ENCODE measurements at regions not wholly inside any gene's neighbourhood (a gene's known extent, or its start where the extent isn't known, plus 50 kb on each side); places are given as distances from the start of the nearest gene placed in this dataset.

GRCh38 chr9:7892975-7893374, 93.4 kb upstream of the DMAC1 start:
- DNase-seq: no peak
- peaks cover 0 to 7% (median 1%) of the 10 kb centered on the region in 5 donors for H3K36me3 Mint-ChIP-seq
- H3K4me3 ChIP-seq (ENCODE audit: low read length): no peak overlapping the region
- H3K27me3 ChIP-seq (ENCODE audit: control insufficient read depth in 2 of 2, insufficient read depth in 2 of 2, low read length in 2 of 2): no peaks in the 10 kb centered on the region
- no peak overlapping the region for H3K4me3 Mint-ChIP-seq
- no peaks in the 10 kb centered on the region for H3K4me1 Mint-ChIP-seq
- no peak overlapping the region for H3K27ac ChIP-seq (ENCODE audit: low read depth, low read length)
- H3K27ac Mint-ChIP-seq: no peak overlapping the region
- H3K36me3 ChIP-seq (ENCODE audit: control insufficient read depth in 2 of 3, insufficient read depth in 3 of 3, low read length in 3 of 3): no peaks in the 10 kb centered on the region
- ChIA-PET CTCF (no interaction called here), POLR2A (no interaction called here)
- H3K9me3 Mint-ChIP-seq: peaks cover 2 to 12% (median 7%) of the 10 kb centered on the region in 11 donors
- H3K27me3 Mint-ChIP-seq: no peaks in the 10 kb centered on the region
- intact Hi-C loops (cut with micrococcal nuclease): no loop called here
- H3K9me3 ChIP-seq (ENCODE audit: control insufficient read depth in 2 of 3, low read length in 3 of 3): no peaks in the 10 kb centered on the region
- no peaks in the 10 kb centered on the region for H3K4me1 ChIP-seq (ENCODE audit: control insufficient read depth in 2 of 2, insufficient read depth in 2 of 2, low read length in 2 of 2)
- no peak for ATAC-seq

GRCh38 chr9:7879551-7880245, 80.1 kb upstream of the DMAC1 start:
- Mint-ChIP-seq H3K4me3 (no peak overlapping the region), H3K4me1 (peaks cover 2 to 13% (median 4%) of the 10 kb centered on the region in 7 donors), H3K9me3 (peaks cover 0 to 41% (median 14%) of the 10 kb centered on the region in 11 donors), H3K27ac (peak overlapping the region in 1 of 9 donors; percentile 36), H3K36me3 (peaks cover 0 to 25% (median 5%) of the 10 kb centered on the region in 5 donors), H3K27me3 (no peaks in the 10 kb centered on the region)
- Histone ChIP-seq H3K36me3 (ENCODE audit: control insufficient read depth in 2 of 3, insufficient read depth in 3 of 3, low read length in 3 of 3) (no peaks in the 10 kb centered on the region), H3K27me3 (ENCODE audit: control insufficient read depth in 2 of 2, insufficient read depth in 2 of 2, low read length in 2 of 2) (no peaks in the 10 kb centered on the region), H3K4me1 (ENCODE audit: control insufficient read depth in 2 of 2, insufficient read depth in 2 of 2, low read length in 2 of 2) (no peaks in the 10 kb centered on the region), H3K4me3 (ENCODE audit: low read length) (no peak overlapping the region), H3K9me3 (ENCODE audit: control insufficient read depth in 2 of 3, low read length in 3 of 3) (peaks cover 0 to 8% (median 0%) of the 10 kb centered on the region in 3 experiments), H3K27ac (ENCODE audit: low read depth, low read length) (no peak overlapping the region)
- DNase-seq (peak in 1 of 9 donors; percentile 32), ATAC-seq (peak; percentile 51)
- intact Hi-C loops (cut with micrococcal nuclease): loop anchor here (2.0 to 5.0 kb wide), 2 partner anchors 38 to 97 kb away; no protein-coding TSS in a partner anchor
- ChIA-PET POLR2A (no interaction called here), CTCF (no interaction called here)

GRCh38 chr9:7871977-7872730, 72.6 kb upstream of the DMAC1 start:
- Histone ChIP-seq H3K4me3 (ENCODE audit: low read length) (no peak overlapping the region), H3K9me3 (ENCODE audit: control insufficient read depth in 2 of 3, low read length in 3 of 3) (peaks cover 0 to 7% (median 0%) of the 10 kb centered on the region in 3 experiments), H3K4me1 (ENCODE audit: control insufficient read depth in 2 of 2, insufficient read depth in 2 of 2, low read length in 2 of 2) (no peaks in the 10 kb centered on the region), H3K36me3 (ENCODE audit: control insufficient read depth in 2 of 3, insufficient read depth in 3 of 3, low read length in 3 of 3) (no peaks in the 10 kb centered on the region), H3K27me3 (ENCODE audit: control insufficient read depth in 2 of 2, insufficient read depth in 2 of 2, low read length in 2 of 2) (no peaks in the 10 kb centered on the region), H3K27ac (ENCODE audit: low read depth, low read length) (no peak overlapping the region)
- POLR2A ChIA-PET: no interaction called here
- no peaks in the 10 kb centered on the region for H3K27me3 Mint-ChIP-seq
- ATAC-seq: no peak
- DNase-seq: no peak
- peak overlapping the region in 2 of 9 donors; percentile 21 to 43 for H3K27ac Mint-ChIP-seq
- intact Hi-C loops (cut with micrococcal nuclease): no loop called here
- H3K36me3 Mint-ChIP-seq: peaks cover 0 to 4% (median 0%) of the 10 kb centered on the region in 5 donors
- H3K4me3 Mint-ChIP-seq: no peak overlapping the region
- peaks cover 0 to 15% (median 7%) of the 10 kb centered on the region in 11 donors for H3K9me3 Mint-ChIP-seq
- peaks cover 0 to 12% (median 0%) of the 10 kb centered on the region in 7 donors for H3K4me1 Mint-ChIP-seq
- CTCF ChIA-PET: no interaction called here

- Histone ChIP-seq H3K9me3 (ENCODE audit: control insufficient read depth in 2 of 3, low read length in 3 of 3) (no peaks in the 10 kb centered on the region), H3K36me3 (ENCODE audit: control insufficient read depth in 2 of 3, insufficient read depth in 3 of 3, low read length in 3 of 3) (no peaks in the 10 kb centered on the region), H3K27me3 (ENCODE audit: control insufficient read depth in 2 of 2, insufficient read depth in 2 of 2, low read length in 2 of 2) (no peaks in the 10 kb centered on the region), H3K4me1 (ENCODE audit: control insufficient read depth in 2 of 2, insufficient read depth in 2 of 2, low read length in 2 of 2) (no peaks in the 10 kb centered on the region), H3K4me3 (ENCODE audit: low read length) (no peak overlapping the region), H3K27ac (ENCODE audit: low read depth, low read length) (no peak overlapping the region)
- DNase-seq: no peak
- H3K4me3 Mint-ChIP-seq: no peak overlapping the region
- intact Hi-C loops (cut with micrococcal nuclease): no loop called here
- no peak overlapping the region for H3K27ac Mint-ChIP-seq
- H3K36me3 Mint-ChIP-seq: peaks cover 0 to 4% (median 0%) of the 10 kb centered on the region in 5 donors
- CTCF ChIA-PET: interaction anchor here (0.5 to 0.6 kb wide), 2 partner anchors 73 to 170 kb away, joined by 3 read pairs; no protein-coding TSS in a partner anchor
- H3K9me3 Mint-ChIP-seq: peaks cover 0 to 9% (median 1%) of the 10 kb centered on the region in 11 donors
- no peaks in the 10 kb centered on the region for H3K27me3 Mint-ChIP-seq
- peaks cover 0 to 12% (median 0%) of the 10 kb centered on the region in 7 donors for H3K4me1 Mint-ChIP-seq
- no peak for ATAC-seq
- POLR2A ChIA-PET: no interaction called here
These were observed 69.8 kb upstream of the DMAC1 start for GRCh38 chr9:7869340-7869739.

GRCh38 chr9:7862170-7862569, 62.6 kb upstream of the DMAC1 start:
- Mint-ChIP-seq H3K4me1 (peaks cover 0 to 6% (median 0%) of the 10 kb centered on the region in 7 donors), H3K4me3 (no peak overlapping the region), H3K36me3 (no peaks in the 10 kb centered on the region), H3K9me3 (peaks cover 0 to 9% (median 0%) of the 10 kb centered on the region in 11 donors), H3K27ac (peak overlapping the region in 1 of 9 donors; percentile 30), H3K27me3 (peaks cover 0 to 5% (median 0%) of the 10 kb centered on the region in 5 donors)
- ChIA-PET POLR2A (no interaction called here), CTCF (no interaction called here)
- H3K4me1 ChIP-seq (ENCODE audit: control insufficient read depth in 2 of 2, insufficient read depth in 2 of 2, low read length in 2 of 2): no peaks in the 10 kb centered on the region
- no peaks in the 10 kb centered on the region for H3K27me3 ChIP-seq (ENCODE audit: control insufficient read depth in 2 of 2, insufficient read depth in 2 of 2, low read length in 2 of 2)
- H3K27ac ChIP-seq (ENCODE audit: low read depth, low read length): no peak overlapping the region
- no peak for ATAC-seq
- H3K9me3 ChIP-seq (ENCODE audit: control insufficient read depth in 2 of 3, low read length in 3 of 3): no peaks in the 10 kb centered on the region
- DNase-seq: no peak
- intact Hi-C loops (cut with micrococcal nuclease): no loop called here
- H3K4me3 ChIP-seq (ENCODE audit: low read length): no peak overlapping the region
- no peaks in the 10 kb centered on the region for H3K36me3 ChIP-seq (ENCODE audit: control insufficient read depth in 2 of 3, insufficient read depth in 3 of 3, low read length in 3 of 3)

GRCh38 chr9:7861086-7861485, 61.5 kb upstream of the DMAC1 start:
- ChIA-PET POLR2A (no interaction called here), CTCF (no interaction called here)
- Histone ChIP-seq H3K27ac (ENCODE audit: low read depth, low read length) (no peak overlapping the region), H3K4me1 (ENCODE audit: control insufficient read depth in 2 of 2, insufficient read depth in 2 of 2, low read length in 2 of 2) (no peaks in the 10 kb centered on the region), H3K4me3 (ENCODE audit: low read length) (no peak overlapping the region), H3K27me3 (ENCODE audit: control insufficient read depth in 2 of 2, insufficient read depth in 2 of 2, low read length in 2 of 2) (no peaks in the 10 kb centered on the region), H3K36me3 (ENCODE audit: control insufficient read depth in 2 of 3, insufficient read depth in 3 of 3, low read length in 3 of 3) (no peaks in the 10 kb centered on the region), H3K9me3 (ENCODE audit: control insufficient read depth in 2 of 3, low read length in 3 of 3) (no peaks in the 10 kb centered on the region)
- ATAC-seq (no peak), DNase-seq (no peak)
- Mint-ChIP-seq H3K4me1 (peaks cover 0 to 6% (median 0%) of the 10 kb centered on the region in 7 donors), H3K27me3 (peaks cover 0 to 5% (median 0%) of the 10 kb centered on the region in 5 donors), H3K36me3 (no peaks in the 10 kb centered on the region), H3K27ac (no peak overlapping the region), H3K9me3 (peaks cover 0 to 9% (median 0%) of the 10 kb centered on the region in 11 donors), H3K4me3 (no peak overlapping the region)
- intact Hi-C loops (cut with micrococcal nuclease): no loop called here
